ENCODE measurements at regions not wholly inside any gene's neighbourhood (a gene's known extent, or its start where the extent isn't known, plus 50 kb on each side); places are given as distances from the start of the nearest gene placed in this dataset.

- DNase-seq (ENCODE audit: low spot score), result no peak
These were observed 297.7 kb upstream of the MAN1A1 start for GRCh38 chr6:119647309-119647708.

GRCh38 chr6:119643876-119644275 is 294.3 kb upstream of the MAN1A1 start:
- no peak for DNase-seq (ENCODE audit: low spot score)
- intact Hi-C loops (cut with micrococcal nuclease; ENCODE audit: unreplicated experiment), result no loop called here
- H3K4me1 ChIP-seq (ENCODE audit: insufficient read depth, low read length, poor library complexity, severe bottlenecking), result no peaks in the 10 kb centered on the region
- no peak overlapping the region for H3K4me3 ChIP-seq (ENCODE audit: low read depth, low read length, poor library complexity, severe bottlenecking)
- no peaks in the 10 kb centered on the region for H3K9me3 ChIP-seq (ENCODE audit: low read depth, low read length, poor library complexity, severe bottlenecking)
- no peaks in the 10 kb centered on the region for H3K36me3 ChIP-seq (ENCODE audit: insufficient read depth, low read length, poor library complexity, severe bottlenecking)
- H3K27ac ChIP-seq (ENCODE audit: low read depth, low read length, poor library complexity, severe bottlenecking), result no peak overlapping the region
- ChIA-PET CTCF (no interaction called here), POLR2A (ENCODE audit: low non-redundant PET) (no interaction called here)
- TF ChIP-seq CTCF (conservative IDR thresholded peaks at IDR 0.05; ENCODE audit: low read depth, low read length), result no peak
- TF ChIP-seq EZH2 (IDR thresholded peaks at IDR 0.05; ENCODE audit: borderline replicate concordance, low read depth, low read length, poor library complexity, severe bottlenecking), result no peak
- BruUV-seq (replicated peaks), result no TSS peak
- peaks cover 3% of the 10 kb centered on the region for H3K27me3 ChIP-seq (replicated peaks; ENCODE audit: insufficient read depth, low read depth, low read length, poor library complexity)

More at GRCh38 chr6:119647309-119647708, 297.7 kb upstream of the MAN1A1 start:
- H3K27ac ChIP-seq (ENCODE audit: low read depth, low read length, poor library complexity, severe bottlenecking), result no peak overlapping the region
- BruUV-seq (replicated peaks), result no TSS peak
- no peaks in the 10 kb centered on the region for H3K9me3 ChIP-seq (ENCODE audit: low read depth, low read length, poor library complexity, severe bottlenecking)
- intact Hi-C loops (cut with micrococcal nuclease; ENCODE audit: unreplicated experiment), result no loop called here
- TF ChIP-seq EZH2 (IDR thresholded peaks at IDR 0.05; ENCODE audit: borderline replicate concordance, low read depth, low read length, poor library complexity, severe bottlenecking), result no peak
- TF ChIP-seq CTCF (conservative IDR thresholded peaks at IDR 0.05; ENCODE audit: low read depth, low read length), result no peak
- CTCF ChIA-PET, result no interaction called here
- peaks cover 3% of the 10 kb centered on the region for H3K27me3 ChIP-seq (replicated peaks; ENCODE audit: insufficient read depth, low read depth, low read length, poor library complexity)
- POLR2A ChIA-PET (ENCODE audit: low non-redundant PET), result no interaction called here
- H3K4me3 ChIP-seq (ENCODE audit: low read depth, low read length, poor library complexity, severe bottlenecking), result no peak overlapping the region
- H3K36me3 ChIP-seq (ENCODE audit: insufficient read depth, low read length, poor library complexity, severe bottlenecking), result no peaks in the 10 kb centered on the region
- no peaks in the 10 kb centered on the region for H3K4me1 ChIP-seq (ENCODE audit: insufficient read depth, low read length, poor library complexity, severe bottlenecking)

GRCh38 chr6:119637768-119638167 is 288.2 kb upstream of the MAN1A1 start:
- no peak for TF ChIP-seq EZH2 (IDR thresholded peaks at IDR 0.05; ENCODE audit: borderline replicate concordance, low read depth, low read length, poor library complexity, severe bottlenecking)
- TF ChIP-seq CTCF (conservative IDR thresholded peaks at IDR 0.05; ENCODE audit: low read depth, low read length), result no peak
- Histone ChIP-seq H3K27ac (ENCODE audit: low read depth, low read length, poor library complexity, severe bottlenecking) (no peak overlapping the region), H3K4me3 (ENCODE audit: low read depth, low read length, poor library complexity, severe bottlenecking) (no peak overlapping the region), H3K4me1 (ENCODE audit: insufficient read depth, low read length, poor library complexity, severe bottlenecking) (no peaks in the 10 kb centered on the region), H3K9me3 (ENCODE audit: low read depth, low read length, poor library complexity, severe bottlenecking) (no peaks in the 10 kb centered on the region), H3K36me3 (ENCODE audit: insufficient read depth, low read length, poor library complexity, severe bottlenecking) (no peaks in the 10 kb centered on the region), H3K27me3 (replicated peaks; ENCODE audit: insufficient read depth, low read depth, low read length, poor library complexity) (no peaks in the 10 kb centered on the region)
- BruUV-seq (replicated peaks), result no TSS peak
- CTCF ChIA-PET, result no interaction called here
- POLR2A ChIA-PET (ENCODE audit: low non-redundant PET), result no interaction called here
- no peak for DNase-seq (ENCODE audit: low spot score)
- intact Hi-C loops (cut with micrococcal nuclease; ENCODE audit: unreplicated experiment), result no loop called here
